GM12864 (cell line): ENCODE measurements at regions not wholly inside any gene's neighbourhood (a gene's known extent, or its start where the extent isn't known, plus 50 kb on each side); places are given as distances from the start of the nearest gene placed in this dataset.

ENCODE experiments used
- DNase-seq: peaks from one replicate; pipeline ENCODE4 v3.0.0-alpha.2; 2011; ENCODE audit warnings: low read depth
- H3K4me3 ChIP-seq: 2 replicates; pipeline ENCODE4 v1.5.1; 2011; ENCODE audit warnings: mild to moderate bottlenecking, low read depth, low read length, control low read depth
- TF ChIP-seq, protein P1 (sequence below): IDR thresholded peaks from 2 replicates; pipeline ENCODE4 v1.5.1; 2011; ENCODE audit warnings: low read depth, mild to moderate bottlenecking, moderate library complexity, low read length, control low read depth, inconsistent platforms; ENCODE audit errors: missing control alignments

GRCh38 chr2:12099374-12099773, 352.9 kb downstream of the LPIN1 start:
- DNase-seq: no peak
- TF ChIP-seq, protein P1, sequence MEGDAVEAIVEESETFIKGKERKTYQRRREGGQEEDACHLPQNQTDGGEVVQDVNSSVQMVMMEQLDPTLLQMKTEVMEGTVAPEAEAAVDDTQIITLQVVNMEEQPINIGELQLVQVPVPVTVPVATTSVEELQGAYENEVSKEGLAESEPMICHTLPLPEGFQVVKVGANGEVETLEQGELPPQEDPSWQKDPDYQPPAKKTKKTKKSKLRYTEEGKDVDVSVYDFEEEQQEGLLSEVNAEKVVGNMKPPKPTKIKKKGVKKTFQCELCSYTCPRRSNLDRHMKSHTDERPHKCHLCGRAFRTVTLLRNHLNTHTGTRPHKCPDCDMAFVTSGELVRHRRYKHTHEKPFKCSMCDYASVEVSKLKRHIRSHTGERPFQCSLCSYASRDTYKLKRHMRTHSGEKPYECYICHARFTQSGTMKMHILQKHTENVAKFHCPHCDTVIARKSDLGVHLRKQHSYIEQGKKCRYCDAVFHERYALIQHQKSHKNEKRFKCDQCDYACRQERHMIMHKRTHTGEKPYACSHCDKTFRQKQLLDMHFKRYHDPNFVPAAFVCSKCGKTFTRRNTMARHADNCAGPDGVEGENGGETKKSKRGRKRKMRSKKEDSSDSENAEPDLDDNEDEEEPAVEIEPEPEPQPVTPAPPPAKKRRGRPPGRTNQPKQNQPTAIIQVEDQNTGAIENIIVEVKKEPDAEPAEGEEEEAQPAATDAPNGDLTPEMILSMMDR: no peak
- no peak overlapping the region for H3K4me3 ChIP-seq

GRCh38 chr2:12102679-12103078, 356.2 kb downstream of the LPIN1 start:
- H3K4me3 ChIP-seq: no peak overlapping the region
- DNase-seq: no peak
- TF ChIP-seq, protein P1: no peak

DNA sequence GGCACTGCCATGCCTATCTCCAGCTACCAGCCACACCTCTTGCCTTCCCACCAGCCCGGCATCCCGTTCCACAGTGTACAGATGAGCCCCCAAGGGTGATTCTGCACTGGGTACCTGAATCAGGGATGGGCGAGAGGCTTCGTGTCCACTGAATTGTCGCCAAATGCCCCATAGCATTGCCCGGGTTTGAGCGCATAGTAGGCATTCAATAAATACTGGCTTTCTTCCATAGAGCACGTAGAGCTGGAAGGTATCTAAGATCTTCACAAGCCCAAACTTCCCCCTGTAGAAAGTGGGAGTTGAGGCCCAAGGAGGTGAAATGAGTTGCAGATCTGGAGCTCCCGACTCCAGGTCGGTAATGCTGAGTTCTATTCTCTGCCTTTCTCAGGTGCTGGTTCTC, 358.7 kb downstream of the LPIN1 start:
- no peak overlapping the region for H3K4me3 ChIP-seq
- no peak for DNase-seq
- TF ChIP-seq, protein P1: no peak

DNA sequence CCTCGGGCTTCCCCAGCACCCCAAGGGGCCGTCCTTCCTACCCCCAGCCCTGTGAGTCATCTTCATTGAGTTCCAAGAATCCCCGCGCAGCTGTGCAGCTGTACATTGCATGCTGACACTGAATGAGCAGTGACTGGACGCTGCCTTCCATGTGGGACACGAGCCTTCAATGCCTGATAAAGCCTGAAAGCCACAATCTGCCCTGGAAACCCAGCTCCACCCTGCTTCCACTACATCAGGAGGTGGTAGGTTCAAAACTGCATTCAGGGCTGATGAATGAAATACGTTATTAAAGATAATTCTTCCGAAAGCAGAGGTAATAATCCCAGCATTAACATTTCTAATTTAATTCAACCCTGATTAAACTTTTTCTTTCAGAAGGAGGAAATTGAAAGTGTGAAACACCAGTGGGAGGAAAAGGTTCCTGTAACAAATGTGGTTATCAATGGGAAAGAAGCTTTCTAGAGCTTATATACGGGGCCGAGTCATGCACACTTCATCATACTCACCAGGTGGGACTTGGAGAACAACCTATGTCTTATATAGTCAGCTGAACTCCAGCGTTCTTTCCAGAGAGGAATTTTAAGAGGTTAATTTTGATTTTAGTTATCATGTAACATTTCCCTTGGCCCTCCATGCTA, 360.1 kb downstream of the LPIN1 start:
- no peak for DNase-seq
- H3K4me3 ChIP-seq: no peak overlapping the region
- TF ChIP-seq, protein P1: no peak

DNA sequence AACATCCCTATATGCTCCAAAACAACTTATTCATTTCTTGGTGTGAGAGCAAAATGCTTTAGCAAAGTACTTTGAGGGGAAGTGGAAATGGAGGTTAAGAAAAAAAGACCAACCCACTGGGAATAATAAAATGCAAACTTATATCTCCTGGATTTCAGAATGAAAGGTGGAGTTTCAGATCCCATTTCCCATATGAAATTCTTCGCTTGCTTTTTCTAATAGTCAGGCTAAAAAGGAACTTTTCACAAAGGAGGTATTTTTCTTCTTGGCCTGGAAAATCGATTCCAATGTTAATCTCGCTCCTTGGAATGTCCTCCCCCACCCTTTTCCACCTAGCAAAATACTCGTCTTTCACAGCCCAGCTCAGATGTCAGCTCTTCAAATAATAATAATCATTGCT, 360.9 kb downstream of the LPIN1 start:
- no peak for DNase-seq
- no peak overlapping the region for H3K4me3 ChIP-seq
- TF ChIP-seq, protein P1: no peak

DNA sequence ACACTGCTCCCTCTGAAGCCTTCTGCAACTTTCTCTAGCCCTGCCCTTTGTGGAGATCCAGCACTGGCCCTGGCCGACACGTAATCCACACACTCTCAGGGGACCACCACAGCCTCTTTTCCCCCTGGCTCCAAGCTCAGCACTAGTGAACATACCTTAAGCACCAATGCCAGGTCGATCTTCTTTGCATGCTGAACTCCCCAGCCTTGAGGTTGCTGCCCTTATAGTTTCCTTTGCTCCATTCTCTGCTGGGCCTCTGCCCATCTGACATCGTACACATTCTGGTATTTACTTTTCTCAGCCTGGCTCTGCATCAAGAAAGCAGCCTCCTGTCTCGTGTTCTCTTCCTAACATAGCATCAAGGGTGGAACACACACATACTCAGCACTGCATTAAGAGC, 361.5 kb downstream of the LPIN1 start:
- H3K4me3 ChIP-seq: no peak overlapping the region
- no peak for DNase-seq
- TF ChIP-seq, protein P1: no peak

DNA sequence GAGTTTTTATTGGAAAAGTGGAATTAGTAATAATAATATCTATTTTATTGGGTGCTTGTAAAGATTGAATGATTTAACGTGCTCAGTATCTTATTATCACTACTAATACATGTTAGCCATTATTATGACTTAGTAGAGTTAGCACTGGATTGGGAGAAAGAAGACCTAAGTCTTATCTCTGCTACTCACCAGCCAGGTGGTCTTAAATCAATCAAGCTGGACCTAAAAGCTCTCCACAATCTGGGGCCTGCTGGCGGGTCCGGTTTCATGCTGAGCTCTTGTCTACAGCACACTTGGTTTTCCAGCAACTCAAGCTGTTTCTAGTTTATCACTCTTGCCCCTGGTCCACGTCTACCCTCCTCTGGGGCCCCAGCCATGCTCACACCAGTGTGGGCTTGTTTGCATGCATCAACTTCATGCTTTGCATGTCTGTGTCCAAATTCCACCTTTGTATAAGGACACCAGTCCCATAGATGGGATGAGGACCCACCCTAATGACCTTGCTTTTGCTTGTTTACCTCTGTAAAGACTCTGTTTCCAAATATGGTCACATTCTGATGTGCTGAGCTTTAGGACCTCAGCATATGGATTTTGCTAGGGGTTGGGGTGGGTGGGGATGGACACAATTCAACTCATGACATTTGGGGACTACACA, 363.1 kb downstream of the LPIN1 start:
- DNase-seq: no peak
- TF ChIP-seq, protein P1: no peak
- no peak overlapping the region for H3K4me3 ChIP-seq
